Activated T-cell treated with anti-CD3 and anti-CD28 coated beads, Interleukin-2, amount 50 U/mL, for 1 hour (primary cell): ENCODE measurements at regions not wholly inside any gene's neighbourhood (a gene's known extent, or its start where the extent isn't known, plus 50 kb on each side); places are given as distances from the start of the nearest gene placed in this dataset.

Experiments used
- DNase-seq: peaks from one replicate; pipeline ENCODE4 v3.0.0-alpha.2; 2020

GRCh38 chr3:14318646-14319045, 83.8 kb upstream of the SLC6A6 start:
- DNase-seq: no peak

GRCh38 chr3:14319654-14320182, 82.7 kb upstream of the SLC6A6 start:
- no peak for DNase-seq

- DNase-seq: no peak
Measured at GRCh38 chr3:14320219-14320618, 82.2 kb upstream of the SLC6A6 start.

GRCh38 chr3:14322001-14322400, 80.4 kb upstream of the SLC6A6 start:
- DNase-seq: no peak

DNA sequence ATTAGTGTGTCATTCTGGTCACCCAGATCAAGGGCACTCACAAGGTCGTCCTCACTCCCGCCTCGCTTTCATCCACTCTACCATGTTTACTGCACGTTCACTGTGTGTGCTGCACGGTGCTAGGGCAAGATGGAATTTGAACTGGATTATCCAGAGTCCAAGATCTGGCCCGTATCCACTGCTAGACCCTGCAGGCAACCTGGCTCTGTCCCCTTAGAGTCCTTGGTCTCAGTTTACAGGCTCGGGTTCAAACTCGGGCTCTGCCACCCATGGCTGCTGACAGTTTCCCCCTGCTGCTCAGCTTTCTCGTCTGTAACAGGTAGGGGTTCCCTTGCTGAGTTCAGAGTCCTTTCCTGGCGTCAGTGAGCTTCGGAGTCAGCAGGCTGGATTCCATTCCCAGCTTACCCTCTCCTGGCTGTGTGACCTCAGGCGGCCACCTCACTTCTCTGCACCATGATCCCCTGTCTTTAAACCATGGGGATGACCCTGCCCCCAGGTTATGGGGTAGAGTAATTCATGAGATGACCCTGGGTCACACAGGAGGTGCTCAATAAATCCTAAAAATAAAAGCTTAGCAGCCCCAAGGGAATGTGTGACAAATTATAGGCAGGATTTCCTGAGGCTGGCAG, 79.6 kb upstream of the SLC6A6 start:
- no peak for DNase-seq

GRCh38 chr3:14323401-14324223, 78.8 kb upstream of the SLC6A6 start:
- no peak for DNase-seq

GRCh38 chr3:14324224-14324944, 78.0 kb upstream of the SLC6A6 start:
- no peak for DNase-seq

DNA sequence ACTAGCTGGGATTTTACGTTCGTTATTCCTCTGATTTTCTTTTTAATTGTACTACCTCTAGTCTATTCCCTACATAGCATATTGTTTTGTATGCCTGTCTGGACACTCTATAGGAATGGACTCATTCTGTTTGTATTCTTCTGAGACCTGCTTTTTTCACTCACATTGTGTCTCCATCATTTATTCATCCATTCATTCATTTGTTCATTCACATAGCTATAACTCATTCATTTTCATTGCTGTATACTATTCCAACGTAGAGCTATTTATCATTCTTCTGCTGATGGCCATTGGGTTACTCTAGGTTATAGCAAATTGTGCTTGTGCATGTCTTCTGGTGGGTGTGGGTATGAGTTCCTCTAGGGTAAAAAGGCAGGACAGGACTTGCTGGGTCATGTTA, 74.0 kb upstream of the SLC6A6 start:
- no peak for DNase-seq

- no peak for DNase-seq
Measured at GRCh38 chr3:14329116-14329830, 73.1 kb upstream of the SLC6A6 start.

- no peak for DNase-seq
Measured at GRCh38 chr3:14329842-14330241, 72.6 kb upstream of the SLC6A6 start.

GRCh38 chr3:14330508-14330907, 71.9 kb upstream of the SLC6A6 start:
- no peak for DNase-seq

GRCh38 chr3:14331251-14331650, 71.2 kb upstream of the SLC6A6 start:
- no peak for DNase-seq

DNA sequence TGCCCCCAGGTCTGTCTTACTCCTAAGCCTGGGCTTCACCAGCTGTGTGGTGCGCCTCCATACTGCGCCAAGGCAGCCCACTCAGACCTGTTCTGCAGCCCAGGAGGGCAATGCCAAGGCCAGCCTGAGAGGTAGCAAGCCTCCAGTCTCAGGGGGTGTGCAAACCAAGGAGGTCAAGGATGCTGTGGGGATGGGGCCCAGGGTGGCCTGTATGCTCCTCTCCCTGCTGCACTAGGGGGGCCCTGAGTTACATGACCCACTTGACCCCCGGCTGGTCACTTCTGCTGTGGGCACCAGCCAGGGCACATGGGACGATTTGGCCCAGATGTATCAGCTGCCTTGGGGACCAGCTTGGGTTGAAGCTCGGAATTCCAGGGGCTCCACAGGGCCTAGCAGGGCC, 70.0 kb upstream of the SLC6A6 start:
- no peak for DNase-seq

DNA sequence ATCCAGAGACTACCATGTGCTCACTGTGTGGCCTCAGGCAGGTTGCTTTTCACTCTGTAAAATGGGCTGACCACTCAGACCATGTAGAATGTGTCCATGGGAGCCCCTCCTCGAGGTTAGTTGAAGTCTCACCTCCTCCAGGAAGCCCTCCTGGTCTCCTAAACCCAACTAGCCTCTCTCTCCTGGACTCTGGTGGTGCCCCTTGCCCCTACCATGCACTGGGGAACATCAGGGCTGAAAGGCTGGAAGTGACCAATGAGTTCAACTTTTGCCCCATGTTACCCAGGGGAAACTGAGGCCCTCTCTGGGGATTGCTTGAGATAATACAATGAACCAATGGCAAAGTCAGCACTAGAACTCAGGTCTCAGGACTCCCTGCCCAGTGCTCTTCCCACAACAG, 69.2 kb upstream of the SLC6A6 start:
- DNase-seq: no peak

- DNase-seq: no peak
Measured at GRCh38 chr3:14333621-14334020, 68.8 kb upstream of the SLC6A6 start.

- DNase-seq: no peak
Measured at GRCh38 chr3:14334136-14334535, 68.3 kb upstream of the SLC6A6 start.

GRCh38 chr3:14334936-14335335, 67.5 kb upstream of the SLC6A6 start:
- DNase-seq: no peak

- DNase-seq: no peak
Measured at GRCh38 chr3:14335774-14336748, 66.3 kb upstream of the SLC6A6 start.

GRCh38 chr3:14336749-14337598, 65.4 kb upstream of the SLC6A6 start:
- DNase-seq: no peak

GRCh38 chr3:14337828-14338227, 64.6 kb upstream of the SLC6A6 start:
- no peak for DNase-seq

GRCh38 chr3:14338242-14338641, 64.2 kb upstream of the SLC6A6 start:
- DNase-seq: no peak
